Dermis microvascular lymphatic vessel endothelial cell (primary cell): ENCODE measurements at regions not wholly inside any gene's neighbourhood (a gene's known extent, or its start where the extent isn't known, plus 50 kb on each side); places are given as distances from the start of the nearest gene placed in this dataset.
"Not testable (repeated sequence)": the region's sequence is repeated elsewhere in the genome, so short reads cannot be mapped to it uniquely, and the experiment has no call there.

ENCODE experiments used
- DNase-seq, 2 donors: peaks; one replicate each; pipeline versions ENCODE4 v3.0.0 to v3.0.0-alpha.2; 2010; ENCODE audit warnings: low read depth in 2 of 2

DNA sequence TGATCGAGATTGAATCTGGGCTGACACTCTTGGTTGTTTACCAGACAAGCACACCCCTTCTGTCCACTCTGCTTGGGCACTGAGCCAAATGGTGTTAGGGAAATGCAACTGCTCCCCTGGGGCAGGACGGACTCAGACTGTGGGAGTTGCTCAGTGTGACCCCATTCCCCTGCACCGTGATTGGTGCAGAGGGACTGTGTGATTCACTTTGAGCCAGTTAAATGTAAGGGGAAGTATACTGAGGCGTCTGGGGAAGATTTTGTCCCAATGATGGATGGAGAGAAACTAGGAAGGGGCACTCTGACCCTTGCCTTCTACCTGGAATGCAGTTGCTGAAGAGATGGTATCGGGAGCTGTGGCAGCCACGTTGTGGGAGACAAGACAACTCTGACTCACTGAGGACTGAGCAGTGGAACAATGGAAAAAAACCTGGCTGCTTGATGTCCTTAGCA, 196.0 kb upstream of the ANKRD55 start:
- peak in 1 of 2 donors; percentile 28 for DNase-seq

DNA sequence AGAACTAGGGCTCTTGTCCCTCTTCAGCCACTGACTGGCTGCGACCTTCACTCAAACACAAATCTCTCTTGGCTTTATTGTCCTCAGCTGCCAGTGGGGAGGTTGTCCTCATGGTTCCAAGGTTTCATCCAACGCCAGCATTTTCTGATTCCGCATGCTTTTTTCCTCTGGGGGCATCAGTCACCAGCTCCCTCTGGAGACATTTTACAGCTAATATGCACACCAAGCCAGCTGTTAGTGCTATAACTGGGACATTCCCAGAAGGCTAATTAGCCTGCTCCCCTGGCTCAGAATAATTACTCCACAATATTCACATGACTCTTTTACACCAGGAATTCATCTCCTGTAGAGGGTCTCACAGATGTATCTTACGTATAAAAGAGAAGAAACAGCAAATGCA, 193.6 kb upstream of the ANKRD55 start:
- DNase-seq, result no peak

DNA sequence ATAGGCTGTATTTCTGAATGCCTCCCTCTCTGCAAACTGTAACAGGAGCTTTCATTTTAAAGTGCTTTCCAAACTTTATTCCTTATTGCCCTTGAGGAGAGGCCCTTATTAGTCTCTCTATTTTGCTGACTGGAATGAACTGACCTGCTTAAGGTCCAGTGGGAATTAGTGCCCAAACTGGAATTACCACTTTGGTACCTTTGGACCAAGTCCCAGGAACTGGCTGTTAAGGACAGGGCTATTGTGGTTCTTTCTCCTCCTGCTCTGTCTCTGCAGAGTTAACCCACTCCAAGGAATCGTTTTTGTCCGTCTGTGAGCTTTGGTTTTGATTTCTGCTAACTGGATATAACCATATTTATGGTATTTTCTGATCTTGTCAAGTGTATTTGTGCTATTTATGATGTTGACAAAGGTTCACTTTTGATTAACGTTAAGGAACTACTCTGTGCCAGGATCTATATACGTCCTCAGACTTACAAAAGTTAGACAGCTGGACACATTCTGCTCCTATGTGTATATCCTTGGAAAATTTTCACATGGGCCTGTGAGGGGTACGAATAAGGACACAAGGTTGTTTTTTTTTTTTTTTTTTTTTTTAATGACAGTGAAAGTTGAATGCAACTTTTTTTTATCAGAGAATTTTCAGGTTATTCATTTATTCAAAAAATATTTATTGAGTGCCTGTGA, 189.1 kb upstream of the ANKRD55 start:
- no peak for DNase-seq

DNA sequence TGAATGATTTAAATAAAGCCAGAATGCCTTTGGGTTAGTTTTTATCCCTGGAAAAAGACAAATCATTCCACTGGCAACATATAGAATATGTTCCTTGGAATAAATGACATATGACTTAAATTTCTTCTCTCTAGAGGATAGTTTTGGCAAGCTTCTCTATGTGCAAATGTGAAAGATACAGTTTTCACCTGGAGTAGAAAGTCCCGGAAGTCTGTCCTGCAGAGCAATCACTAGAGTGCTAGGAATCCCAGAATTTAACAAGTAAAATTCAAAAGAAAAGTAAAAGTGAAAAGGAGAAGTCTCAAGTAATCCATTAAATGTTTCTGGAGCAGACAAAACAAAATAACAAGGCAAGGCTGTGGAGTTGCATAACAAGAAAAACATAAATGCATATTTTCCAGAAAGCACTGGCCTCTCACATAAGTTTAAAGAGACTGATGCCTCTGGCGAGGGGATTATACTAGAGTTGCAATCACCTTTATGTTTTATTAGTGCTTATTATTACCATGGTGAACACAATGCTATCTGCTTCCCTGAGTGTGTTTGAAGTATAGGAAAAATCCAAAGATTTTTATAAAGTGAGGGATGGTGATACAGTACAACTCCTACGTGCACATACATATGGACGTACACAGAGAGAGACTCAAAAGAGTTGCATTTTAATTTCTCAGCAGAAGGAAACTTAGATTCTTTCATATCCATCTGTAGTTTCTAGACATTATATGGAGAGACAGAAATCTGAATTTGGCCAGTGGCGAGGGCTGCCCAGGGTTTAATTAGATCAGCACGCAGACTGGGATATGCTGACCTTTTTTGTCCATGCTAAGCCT, 188.3 kb upstream of the ANKRD55 start:
- no peak for DNase-seq

DNA sequence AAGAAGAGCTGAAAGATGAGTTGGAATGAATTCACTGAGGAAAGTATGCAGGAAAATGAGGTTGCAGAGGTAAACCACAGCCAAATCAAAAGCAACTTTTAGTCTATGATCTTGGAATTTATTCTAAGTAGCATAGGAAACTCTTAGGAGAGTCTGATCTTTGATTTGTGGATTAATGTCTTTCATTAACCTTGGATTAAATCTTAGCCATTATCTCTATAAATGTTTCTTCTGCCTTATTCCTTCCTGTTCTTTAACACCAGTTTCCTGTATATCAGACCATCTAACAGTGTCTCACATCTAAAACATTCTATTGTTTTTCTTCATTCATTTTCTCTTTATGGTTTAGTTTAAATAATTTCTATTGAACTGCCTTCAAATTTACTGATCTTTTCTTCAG, 187.2 kb upstream of the ANKRD55 start:
- DNase-seq, result no peak

DNA sequence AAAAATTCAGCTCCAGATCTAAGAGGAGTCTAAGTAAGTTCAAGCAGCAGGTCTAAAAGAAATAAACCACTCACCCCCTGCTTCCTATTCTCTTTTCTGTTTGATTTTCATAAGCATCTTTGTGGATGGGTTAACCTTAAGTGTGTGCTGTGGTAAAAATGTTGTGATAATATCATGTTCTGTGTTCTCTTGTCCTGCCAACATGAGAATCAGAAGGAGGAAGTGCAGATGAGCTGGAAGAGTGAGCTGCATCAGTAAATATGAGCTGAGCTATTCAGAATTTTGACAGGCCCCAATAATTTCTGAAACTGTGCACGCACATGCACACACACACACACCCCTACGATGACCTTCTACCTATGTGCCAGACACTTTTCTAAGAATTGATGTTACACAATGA, 186.5 kb upstream of the ANKRD55 start:
- DNase-seq, result no peak

DNA sequence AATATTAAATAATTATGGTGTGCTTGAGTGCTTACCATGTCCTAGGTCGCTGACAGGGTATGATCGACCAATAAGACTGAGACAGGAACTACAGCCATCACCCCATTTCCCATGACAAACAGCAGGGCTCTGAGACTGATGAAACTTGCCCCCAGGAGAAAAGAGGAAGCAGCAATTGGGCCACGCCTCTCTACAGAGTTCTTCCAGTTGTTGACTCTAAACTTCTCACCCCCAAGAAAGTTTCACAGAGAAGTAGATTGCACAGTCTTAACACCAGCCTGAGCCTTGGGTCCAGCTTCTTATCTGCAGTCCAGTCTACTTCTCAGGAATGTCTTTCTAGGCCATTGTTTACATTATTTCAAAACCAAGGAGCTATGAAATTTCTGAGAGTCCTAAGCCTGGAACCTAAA, 182.2 kb upstream of the ANKRD55 start:
- no peak for DNase-seq

DNA sequence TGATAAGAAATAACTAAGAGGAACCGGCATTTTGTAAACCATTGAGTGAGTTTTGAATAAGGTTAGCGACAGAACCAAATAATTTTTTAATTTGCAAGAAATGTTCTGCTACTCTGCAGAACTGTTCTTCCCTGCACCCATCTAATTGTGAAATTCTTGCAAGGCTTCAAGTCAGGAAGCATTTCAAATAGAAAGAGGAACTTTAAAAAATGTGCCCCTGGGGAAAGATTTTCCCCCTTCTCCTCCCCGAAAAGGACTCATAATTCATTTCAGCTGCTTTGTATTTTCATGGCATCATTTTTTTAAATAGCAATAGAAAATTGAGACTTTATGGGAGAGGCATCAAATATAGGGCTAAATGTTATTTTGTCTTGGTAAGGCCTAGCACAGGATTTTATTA, 180.9 kb upstream of the ANKRD55 start:
- no peak for DNase-seq

DNA sequence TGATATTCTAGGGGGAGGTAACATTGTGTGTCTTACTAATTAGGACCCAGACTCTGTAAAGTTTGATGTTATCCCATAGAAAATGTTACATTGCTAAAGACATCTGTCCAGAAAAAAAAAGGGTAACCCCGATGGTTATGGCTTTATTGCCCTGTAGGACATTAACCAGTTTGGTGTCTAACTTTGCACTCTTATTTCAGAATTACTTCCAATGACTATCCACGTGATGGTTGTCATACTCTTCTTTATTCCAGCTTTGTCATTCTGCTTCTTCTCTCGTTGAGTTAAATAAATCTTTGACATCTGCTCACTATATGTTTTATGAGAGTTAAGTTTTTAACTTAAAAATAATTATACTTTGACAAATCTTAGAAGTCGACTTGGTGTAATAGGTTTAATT, 180.4 kb upstream of the ANKRD55 start:
- DNase-seq, result no peak

DNA sequence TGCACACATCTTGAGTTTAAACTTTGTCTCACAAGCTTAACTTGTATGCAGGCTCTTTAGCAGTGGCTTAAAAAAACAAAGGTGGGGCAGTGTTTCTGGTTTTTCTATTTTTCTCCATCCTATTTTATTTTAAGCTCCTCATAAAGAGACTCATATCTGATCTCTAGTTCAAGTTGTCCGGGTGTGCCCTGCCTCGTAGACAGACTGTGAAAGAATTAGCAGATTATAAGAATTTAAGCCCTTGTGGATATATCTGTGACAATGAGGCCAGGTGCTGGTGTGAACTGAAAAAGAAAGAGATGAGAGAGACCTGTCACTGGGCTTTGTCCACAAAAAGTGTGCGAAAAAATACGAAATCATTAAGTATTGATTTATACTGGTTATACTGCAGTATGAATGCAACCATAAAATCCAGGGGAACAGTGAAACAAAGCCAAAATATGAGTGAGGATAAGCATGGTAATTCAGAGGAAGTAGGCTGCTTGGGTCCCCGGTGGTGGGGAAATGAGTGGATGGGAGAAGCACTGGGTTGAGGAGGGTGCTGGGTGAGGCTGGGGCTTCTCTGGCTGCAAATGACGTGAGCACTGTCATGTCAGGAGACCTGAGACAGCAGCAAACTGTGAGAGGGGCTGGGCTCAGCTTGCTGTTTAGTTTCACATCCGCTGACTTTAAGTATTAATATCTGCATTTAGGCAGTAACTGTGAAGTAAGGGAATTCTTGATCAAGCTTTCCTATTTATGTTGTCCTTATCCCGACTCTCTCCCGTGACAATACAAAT, 179.7 kb upstream of the ANKRD55 start:
- no peak for DNase-seq

DNA sequence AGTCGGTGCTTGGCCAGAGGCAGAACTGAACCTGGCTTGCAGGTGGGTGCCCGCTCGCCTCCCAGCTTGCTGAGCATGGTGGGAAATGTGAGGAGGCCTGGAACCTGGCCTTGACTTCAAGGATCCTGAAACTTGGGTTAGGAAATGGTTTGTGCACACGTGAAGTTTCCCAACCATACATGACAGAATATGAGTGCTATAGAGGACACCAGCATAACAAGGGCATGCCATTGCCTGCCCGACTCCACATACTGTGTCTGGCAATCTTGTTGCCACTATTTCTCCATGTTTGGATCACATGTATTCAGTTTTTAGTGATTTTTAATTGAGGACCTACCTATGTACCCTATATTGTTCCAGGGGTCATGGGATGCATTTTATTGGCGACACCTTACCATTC, 177.6 kb upstream of the ANKRD55 start:
- no peak for DNase-seq

DNA sequence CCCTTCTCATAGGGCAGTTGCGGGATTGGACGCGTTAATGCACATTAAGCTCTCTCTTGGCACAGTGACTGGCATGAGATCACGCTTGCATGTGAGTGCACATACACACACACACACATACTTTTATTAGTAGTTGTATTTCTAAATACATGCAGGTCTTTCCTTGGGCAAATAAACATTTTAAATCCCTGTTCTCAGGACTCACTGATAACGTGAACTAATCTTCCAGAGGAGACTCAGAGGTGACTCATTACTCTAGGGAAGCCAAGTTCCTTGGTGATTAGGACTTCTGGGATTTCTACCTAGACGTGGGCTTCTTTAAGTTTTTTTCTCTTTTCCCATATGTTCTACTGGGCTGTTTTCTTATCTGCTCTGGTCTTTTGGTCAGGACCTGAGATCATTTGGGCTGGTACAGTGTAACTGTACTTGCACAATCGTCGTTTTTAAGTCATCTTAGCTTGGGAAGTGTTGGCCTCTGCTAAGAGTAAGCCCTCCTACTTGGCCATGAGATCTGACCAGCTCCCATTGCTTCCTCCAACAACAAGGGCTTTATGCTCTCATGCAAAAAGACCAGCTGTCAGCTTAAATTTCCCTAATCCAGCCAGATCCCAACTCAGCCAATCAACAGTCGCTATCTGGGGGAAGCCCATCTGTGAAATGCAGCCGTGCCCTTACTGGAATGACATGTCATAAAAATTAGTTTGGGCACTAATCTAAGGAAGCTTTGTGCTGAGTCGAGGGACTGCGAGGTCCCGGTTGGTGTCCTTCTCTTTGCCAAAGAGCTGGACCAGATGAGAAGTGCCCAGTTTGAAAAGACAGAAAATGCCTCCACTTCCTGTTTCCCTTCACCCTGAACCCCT, 176.4 kb upstream of the ANKRD55 start:
- peak in 1 of 2 donors; percentile 5 for DNase-seq

DNA sequence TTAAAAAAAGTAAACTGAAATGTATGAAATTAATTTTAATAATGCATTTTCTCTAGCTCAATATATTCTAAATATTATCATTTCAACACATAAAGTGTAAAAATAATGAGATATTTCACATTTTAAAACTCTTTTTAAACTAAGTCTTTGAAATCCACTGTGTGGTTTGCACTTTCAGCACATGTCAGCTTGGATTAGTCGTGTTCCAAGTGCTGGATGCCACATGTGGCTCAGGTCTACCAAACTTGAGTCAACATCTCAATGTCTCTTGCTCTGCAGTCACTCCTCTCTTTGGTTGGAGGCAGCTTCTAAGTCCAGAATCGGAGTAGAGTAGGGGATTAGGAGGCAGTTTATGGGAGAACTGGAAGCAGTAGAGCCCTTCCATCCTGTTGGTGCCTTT, 173.7 kb upstream of the ANKRD55 start:
- no peak for DNase-seq

DNA sequence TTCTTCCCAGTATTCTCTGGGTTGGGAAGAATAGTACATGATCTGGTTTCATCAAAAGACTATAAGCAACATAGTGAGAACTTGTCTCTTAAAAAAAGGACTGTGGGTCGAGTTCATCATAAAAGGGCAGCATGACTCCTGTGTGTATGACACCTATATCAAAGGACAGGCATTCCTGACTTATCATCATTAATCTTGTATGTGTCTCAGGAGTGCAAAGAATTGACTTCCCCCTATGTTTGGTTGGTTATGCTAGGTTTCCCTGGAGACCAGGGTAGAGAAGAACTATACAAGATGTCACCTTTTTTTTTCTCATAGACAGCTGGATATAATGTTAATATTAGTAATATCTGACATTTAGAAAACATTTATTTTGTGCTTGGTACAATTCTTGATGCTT, 173.1 kb upstream of the ANKRD55 start:
- no peak for DNase-seq

DNA sequence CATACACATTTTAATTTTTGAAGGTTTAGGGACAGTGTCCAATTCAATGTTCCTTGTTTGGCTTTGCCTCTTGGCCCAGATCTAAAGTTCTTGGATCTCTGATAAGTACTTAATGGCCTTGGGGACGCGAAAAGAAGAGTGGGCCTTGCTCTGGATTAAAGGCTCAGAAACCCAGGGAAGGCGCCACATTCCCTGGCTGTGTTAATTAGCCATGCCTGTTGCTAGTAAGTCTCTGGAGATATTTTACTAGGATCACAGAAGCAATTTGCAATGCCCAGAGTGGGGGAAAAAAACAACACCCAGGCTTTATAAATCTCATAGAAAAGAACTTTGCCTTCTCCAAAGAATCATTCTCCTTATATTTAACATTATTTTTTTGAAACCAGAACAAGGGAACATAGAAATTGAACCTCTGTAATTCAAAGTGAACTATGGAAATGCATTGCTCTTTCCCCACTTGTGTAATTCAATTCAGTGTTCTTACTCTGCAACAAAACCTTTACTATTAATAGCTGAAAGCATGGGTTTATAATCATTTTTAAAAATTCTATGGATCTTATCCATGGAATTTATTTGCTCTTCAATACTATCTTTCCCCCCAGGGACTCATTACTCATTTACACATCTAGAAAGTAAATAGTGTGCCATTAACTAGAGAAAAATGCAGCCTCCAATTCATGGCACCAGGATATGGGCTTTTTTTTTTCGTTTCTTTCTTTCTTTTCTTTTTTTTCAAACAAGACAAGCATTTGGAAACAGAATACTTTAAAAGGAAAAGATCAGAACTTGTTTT, 172.2 kb upstream of the ANKRD55 start:
- DNase-seq, result no peak

DNA sequence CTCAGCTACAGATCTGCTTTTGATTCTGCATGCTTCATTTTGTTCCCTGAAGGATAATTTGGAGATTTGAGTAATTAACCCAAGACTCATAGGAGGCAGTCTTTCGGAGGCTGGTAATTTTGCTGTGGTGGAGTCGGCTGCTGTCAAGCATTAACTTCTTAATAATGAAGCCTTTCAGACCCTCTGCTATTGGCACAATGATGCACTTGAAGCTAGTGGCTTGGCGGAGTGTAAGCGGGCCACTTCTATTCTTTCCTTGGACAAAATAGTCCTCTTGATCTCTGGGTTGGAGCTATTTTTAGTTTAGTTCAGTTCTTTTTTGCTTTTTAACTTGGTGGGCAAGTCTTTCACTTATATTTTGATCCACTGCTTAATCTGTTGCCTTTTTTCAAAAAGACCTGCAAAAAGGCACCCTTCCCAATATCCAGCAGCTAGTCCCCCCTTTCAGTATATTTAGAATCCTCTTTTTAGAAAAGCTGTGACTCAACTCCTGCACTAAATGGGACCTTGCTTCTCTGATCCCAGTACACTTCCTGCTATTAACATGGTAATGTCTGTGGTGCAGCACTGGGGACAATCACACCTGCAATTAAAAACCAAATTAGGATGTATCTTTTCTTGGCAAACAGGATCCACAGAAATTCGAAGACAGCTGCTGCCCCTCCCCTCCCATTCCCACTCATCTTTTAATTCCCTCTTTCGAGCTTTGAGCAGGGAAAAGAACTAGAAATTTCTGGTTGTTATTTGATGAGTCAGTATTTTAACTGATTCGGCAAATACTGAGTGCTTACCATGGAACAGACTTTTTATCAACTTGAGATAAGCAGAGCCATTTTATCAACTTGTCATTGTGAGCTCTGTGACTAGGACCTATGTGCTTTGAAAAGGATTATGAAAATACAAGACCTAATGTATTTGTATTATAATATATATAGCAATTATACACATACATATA, 169.4 kb upstream of the ANKRD55 start:
- no peak for DNase-seq

DNA sequence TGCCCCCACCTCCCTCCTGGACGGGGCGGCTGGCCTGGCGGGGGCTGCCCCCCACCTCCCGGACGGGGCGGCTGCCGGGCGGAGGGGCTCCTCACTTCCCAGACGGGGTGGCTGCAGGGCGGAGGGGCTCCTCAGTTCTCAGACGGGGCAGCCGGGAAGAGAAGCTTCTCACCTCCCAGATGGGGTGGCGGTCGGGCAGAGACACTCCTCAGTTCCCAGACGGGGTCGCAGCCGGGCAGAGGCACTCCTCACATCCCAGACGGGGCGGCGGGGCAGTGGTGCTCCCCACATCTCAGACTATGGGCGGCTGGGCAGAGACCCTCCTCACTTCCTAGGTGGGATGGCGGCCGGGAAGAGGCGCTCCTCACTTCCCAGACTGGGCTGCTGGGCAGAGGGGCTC, 164.7 kb upstream of the ANKRD55 start:
- not testable (repeated sequence) for DNase-seq

DNA sequence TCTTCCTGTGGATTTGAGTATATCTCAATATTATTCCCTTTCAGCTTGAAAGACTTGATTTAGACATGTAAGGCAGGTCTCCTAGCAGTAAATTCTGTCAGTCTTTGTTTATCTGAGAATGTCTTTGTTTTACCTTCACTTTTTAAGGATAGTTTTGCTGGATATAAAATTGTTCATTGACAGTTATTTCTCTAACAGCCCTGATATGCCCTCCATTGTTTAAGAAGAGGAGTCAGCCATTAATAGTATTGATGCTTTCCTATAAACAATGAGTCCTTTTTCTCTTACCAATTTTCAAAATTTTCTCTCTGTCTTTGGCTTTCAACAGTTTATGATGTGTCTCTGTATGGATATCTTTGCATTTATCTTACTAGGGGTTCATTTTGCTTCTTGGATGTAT, 163.5 kb upstream of the ANKRD55 start:
- no peak for DNase-seq

DNA sequence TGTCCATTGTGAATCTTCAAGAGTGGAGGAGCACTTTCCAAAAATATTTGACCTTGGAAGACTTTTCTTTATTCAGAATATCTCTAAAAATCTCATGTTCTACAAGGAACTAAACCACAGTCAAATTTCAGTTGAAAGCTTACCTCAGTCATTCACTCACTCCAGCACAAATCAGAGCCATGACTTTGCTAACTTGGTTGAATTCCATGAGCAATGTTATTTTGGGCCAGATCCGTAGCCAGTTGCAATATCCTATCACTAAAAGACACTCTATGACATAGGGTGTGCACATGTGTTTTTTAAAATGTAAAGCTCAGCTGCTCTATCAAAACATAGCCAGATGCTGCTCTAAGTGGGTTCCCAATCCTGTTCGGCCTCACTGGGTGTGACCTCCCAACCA, 156.1 kb upstream of the ANKRD55 start:
- no peak for DNase-seq
